Astrocyte (in vitro differentiated cells and primary cell): ENCODE measurements at regions not wholly inside any gene's neighbourhood (a gene's known extent, or its start where the extent isn't known, plus 50 kb on each side); places are given as distances from the start of the nearest gene placed in this dataset.

Experiments
- DNase-seq: peaks from one replicate; pipeline ENCODE4 v3.0.0-alpha.2; 2010; ENCODE audit warnings: low read depth
- FAIRE-seq: peaks from 2 replicates; lab custom pipeline; 2011; peaks lifted over from hg19 to GRCh38; lab: Jason Lieb, UNC
- H2AFZ ChIP-seq: 2 replicates; pipeline ENCODE4 v1.6.0; 2012; ENCODE audit warnings: low read depth, low read length, inconsistent platforms
- H3K27ac ChIP-seq: 2 replicates; pipeline ENCODE4 v1.5.1; 2011; ENCODE audit warnings: low read depth, low read length, inconsistent platforms
- H3K27me3 ChIP-seq: 2 replicates; pipeline ENCODE4 v1.6.0; 2011; ENCODE audit warnings: low read length, inconsistent platforms; ENCODE audit not compliant: insufficient read depth
- H3K36me3 ChIP-seq: 2 replicates; pipeline ENCODE4 v1.5.1; 2011; ENCODE audit warnings: low read length, inconsistent platforms; ENCODE audit not compliant: insufficient read depth
- H3K4me1 ChIP-seq: 2 replicates; pipeline ENCODE4 v1.5.1; 2011; ENCODE audit warnings: low read length, inconsistent platforms; ENCODE audit not compliant: insufficient read depth
- H3K4me2 ChIP-seq: 2 replicates; pipeline ENCODE4 v1.6.0; 2012; ENCODE audit warnings: low read length, inconsistent platforms
- H3K4me3 ChIP-seq: 2 replicates; pipeline ENCODE4 v1.5.1; 2011; ENCODE audit warnings: low read depth, mild to moderate bottlenecking, low read length, inconsistent platforms; ENCODE audit not compliant: insufficient read depth
- H3K79me2 ChIP-seq: 2 replicates; pipeline ENCODE4 v1.6.0; 2012; ENCODE audit warnings: mild to moderate bottlenecking, low read length, inconsistent platforms; ENCODE audit not compliant: insufficient read depth
- H3K9ac ChIP-seq: 2 replicates; pipeline ENCODE4 v1.6.0; 2012; ENCODE audit warnings: mild to moderate bottlenecking, low read length, inconsistent platforms
- H3K9me3 ChIP-seq: 2 replicates; pipeline ENCODE4 v1.5.1; 2012; ENCODE audit warnings: low read depth, mild to moderate bottlenecking, low read length, inconsistent platforms; ENCODE audit not compliant: insufficient read depth
- H4K20me1 ChIP-seq: 2 replicates; pipeline ENCODE4 v1.6.0; 2012; ENCODE audit warnings: low read length, inconsistent platforms; ENCODE audit not compliant: insufficient read depth
- H3K27ac Mint-ChIP-seq: one replicate; pipeline ENCODE4 v1.8.0; 2021; ENCODE audit warnings: mild to moderate bottlenecking, mixed read lengths; ENCODE audit not compliant: unreplicated experiment
- H3K27me3 Mint-ChIP-seq: one replicate; pipeline ENCODE4 v1.8.0; 2021; ENCODE audit warnings: low read depth, mixed read lengths; ENCODE audit not compliant: unreplicated experiment
- H3K36me3 Mint-ChIP-seq: one replicate; pipeline ENCODE4 v1.8.0; 2021; ENCODE audit warnings: low read depth, mixed read lengths; ENCODE audit not compliant: unreplicated experiment
- H3K4me1 Mint-ChIP-seq: one replicate; pipeline ENCODE4 v1.8.0; 2021; ENCODE audit warnings: low read depth, mixed read lengths; ENCODE audit not compliant: unreplicated experiment
- H3K4me3 Mint-ChIP-seq: one replicate; pipeline ENCODE4 v1.8.0; 2021; ENCODE audit warnings: mild to moderate bottlenecking, moderate library complexity, mixed read lengths; ENCODE audit not compliant: unreplicated experiment
- H3K9me3 Mint-ChIP-seq: one replicate; pipeline ENCODE4 v1.8.0; 2021; ENCODE audit warnings: mild to moderate bottlenecking, mixed read lengths; ENCODE audit not compliant: unreplicated experiment
- CTCF ChIP-seq: IDR thresholded peaks from 2 replicates; pipeline ENCODE4 v1.5.1; 2011; ENCODE audit warnings: low read depth, mild to moderate bottlenecking, inconsistent platforms, low read length, moderate library complexity; ENCODE audit not compliant: insufficient read depth
- EZH2 ChIP-seq: IDR thresholded peaks from 2 replicates; pipeline ENCODE4 v1.6.1; 2012; ENCODE audit warnings: mild to moderate bottlenecking, low read length, inconsistent platforms; ENCODE audit not compliant: insufficient read depth

DNA sequence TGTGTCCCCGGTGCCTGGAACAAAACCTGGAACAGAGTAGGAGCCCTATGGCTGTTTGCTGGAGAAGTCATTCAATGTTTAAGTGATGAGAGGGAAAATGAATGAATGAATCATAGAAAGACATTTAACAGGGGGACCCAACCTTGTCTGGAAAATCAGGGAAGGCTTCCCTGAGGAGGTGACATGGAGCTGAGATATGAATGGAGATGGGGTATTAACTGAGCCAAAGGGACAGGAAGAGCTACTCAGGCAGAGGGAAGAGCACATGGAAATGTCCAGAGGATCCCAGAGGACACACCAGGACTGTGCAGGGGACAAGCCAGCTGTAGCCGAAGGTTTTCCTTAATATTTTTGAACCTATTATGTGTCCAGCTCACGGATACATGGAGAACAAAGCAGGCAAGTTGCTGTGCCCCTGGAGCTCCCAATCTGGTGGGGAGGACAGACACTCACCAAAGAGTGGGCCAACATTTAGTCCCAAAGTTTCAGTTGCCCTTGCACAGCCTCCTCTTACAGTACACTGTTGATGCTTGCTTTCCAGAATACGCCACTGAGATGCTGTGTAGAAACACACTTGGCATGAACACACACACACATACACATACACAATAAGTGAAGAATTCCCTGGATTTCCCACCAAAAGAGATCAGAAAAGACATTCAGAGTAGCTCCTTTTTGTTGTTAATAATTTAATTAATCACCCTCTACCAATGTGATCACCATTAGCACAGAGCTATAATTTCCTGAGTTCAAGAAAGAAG lies 77.0 kb upstream of the PTPN1 start:
- Mint-ChIP-seq H3K9me3 (no peaks in the 10 kb centered on the region), H3K27me3 (peaks cover 9% of the 10 kb centered on the region), H3K4me1 (no peaks in the 10 kb centered on the region), H3K27ac (no peak overlapping the region), H3K36me3 (no peaks in the 10 kb centered on the region), H3K4me3 (no peak overlapping the region)
- Histone ChIP-seq H3K27ac (no peak overlapping the region), H3K4me2 (no peak overlapping the region), H3K79me2 (no peaks in the 10 kb centered on the region), H3K9ac (no peak overlapping the region), H3K4me1 (peaks cover 8% of the 10 kb centered on the region), H4K20me1 (no peaks in the 10 kb centered on the region), H3K4me3 (no peak overlapping the region), H3K9me3 (no peaks in the 10 kb centered on the region), H3K27me3 (no peaks in the 10 kb centered on the region), H3K36me3 (no peaks in the 10 kb centered on the region), H2AFZ (no peak overlapping the region)
- TF ChIP-seq CTCF (no peak), EZH2 (no peak)
- no peak for DNase-seq
- no peak for FAIRE-seq

DNA sequence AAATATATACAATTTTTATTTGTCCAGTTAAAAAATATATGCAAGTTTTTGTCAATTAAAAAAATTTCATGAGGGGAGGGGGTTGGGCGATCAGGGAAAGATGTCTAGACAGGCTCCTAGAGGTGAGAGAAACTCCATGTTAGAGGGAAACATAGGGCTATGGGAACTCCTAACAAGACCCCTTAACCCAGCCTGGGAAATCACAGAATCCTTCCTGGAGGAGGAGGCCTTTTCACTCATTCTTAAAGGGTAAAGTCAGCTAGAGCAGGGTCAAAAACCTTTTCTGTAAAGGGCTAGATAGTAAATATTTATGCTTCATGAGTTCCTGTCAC lies 75.9 kb upstream of the PTPN1 start:
- TF ChIP-seq CTCF (no peak), EZH2 (no peak)
- Histone ChIP-seq H3K36me3 (no peaks in the 10 kb centered on the region), H3K9ac (no peak overlapping the region), H4K20me1 (no peaks in the 10 kb centered on the region), H3K27me3 (no peaks in the 10 kb centered on the region), H3K79me2 (no peaks in the 10 kb centered on the region), H2AFZ (no peak overlapping the region), H3K4me3 (no peak overlapping the region), H3K4me1 (peaks cover 17% of the 10 kb centered on the region), H3K4me2 (no peak overlapping the region), H3K27ac (no peak overlapping the region), H3K9me3 (no peaks in the 10 kb centered on the region)
- Mint-ChIP-seq H3K4me1 (peaks cover 2% of the 10 kb centered on the region), H3K27me3 (peaks cover 9% of the 10 kb centered on the region), H3K9me3 (no peaks in the 10 kb centered on the region), H3K4me3 (no peak overlapping the region), H3K36me3 (no peaks in the 10 kb centered on the region), H3K27ac (no peak overlapping the region)
- FAIRE-seq: no peak
- no peak for DNase-seq

GRCh38 chr20:50434653-50435396 lies 75.4 kb upstream of the PTPN1 start:
- Histone ChIP-seq H3K36me3 (no peaks in the 10 kb centered on the region), H3K9me3 (no peaks in the 10 kb centered on the region), H3K4me1 (peaks cover 22% of the 10 kb centered on the region), H3K27ac (no peak overlapping the region), H3K79me2 (no peaks in the 10 kb centered on the region), H4K20me1 (no peaks in the 10 kb centered on the region), H3K4me3 (no peak overlapping the region), H3K4me2 (no peak overlapping the region), H2AFZ (no peak overlapping the region), H3K27me3 (no peaks in the 10 kb centered on the region), H3K9ac (no peak overlapping the region)
- Mint-ChIP-seq H3K36me3 (no peaks in the 10 kb centered on the region), H3K27ac (no peak overlapping the region), H3K27me3 (peaks cover 7% of the 10 kb centered on the region), H3K4me3 (no peak overlapping the region), H3K9me3 (no peaks in the 10 kb centered on the region), H3K4me1 (peaks cover 3% of the 10 kb centered on the region)
- FAIRE-seq (no peak), DNase-seq (peak; percentile 64)
- no peak for TF ChIP-seq CTCF
- no peak for TF ChIP-seq EZH2
